Neural progenitor cell (in vitro differentiated cells): ENCODE measurements at regions not wholly inside any gene's neighbourhood (a gene's known extent, or its start where the extent isn't known, plus 50 kb on each side); places are given as distances from the start of the nearest gene placed in this dataset.

Experiments
- CTCF ChIP-seq: fragments of 200-600 bp; sonication (generic); IDR thresholded peaks from 2 replicates; pipeline ENCODE4 v1.5.1; 2017; ENCODE audit warnings: antibody characterized with exemption, mild to moderate bottlenecking
- EZH2 ChIP-seq: fragments of 200-600 bp; sonication (generic); IDR thresholded peaks from 2 replicates; pipeline ENCODE4 v1.6.1; 2017; ENCODE audit warnings: antibody characterized with exemption, mild to moderate bottlenecking, moderate library complexity
- EZH2phosphoT487 ChIP-seq: fragments of 200-600 bp; sonication (generic); IDR thresholded peaks from 2 replicates; pipeline ENCODE4 v1.6.1; 2017; ENCODE audit warnings: antibody characterized with exemption

- no peak for TF ChIP-seq EZH2
- no peak for TF ChIP-seq CTCF
- TF ChIP-seq EZH2phosphoT487: no peak
These were observed 64.9 kb downstream of the CYB561 start for GRCh38 chr17:63381101-63381729.
